AG09309 (cell line): ENCODE measurements at regions not wholly inside any gene's neighbourhood (a gene's known extent, or its start where the extent isn't known, plus 50 kb on each side); places are given as distances from the start of the nearest gene placed in this dataset.

Source experiments
- DNase-seq: peaks from one replicate; pipeline ENCODE4 v3.0.0-alpha.2; 2010; ENCODE audit warnings: low read depth
- H3K4me3 ChIP-seq: 2 replicates; pipeline ENCODE4 v1.5.1; 2011; ENCODE audit warnings: mild to moderate bottlenecking, low read depth, low read length, moderate library complexity; ENCODE audit not compliant: control insufficient read depth
- TF ChIP-seq, protein P1 (sequence below): IDR thresholded peaks from 2 replicates; pipeline ENCODE4 v1.5.1; 2011; ENCODE audit warnings: mild to moderate bottlenecking, low read depth, low read length, inconsistent platforms; ENCODE audit not compliant: insufficient read depth, control insufficient read depth; ENCODE audit errors: missing control alignments

DNA sequence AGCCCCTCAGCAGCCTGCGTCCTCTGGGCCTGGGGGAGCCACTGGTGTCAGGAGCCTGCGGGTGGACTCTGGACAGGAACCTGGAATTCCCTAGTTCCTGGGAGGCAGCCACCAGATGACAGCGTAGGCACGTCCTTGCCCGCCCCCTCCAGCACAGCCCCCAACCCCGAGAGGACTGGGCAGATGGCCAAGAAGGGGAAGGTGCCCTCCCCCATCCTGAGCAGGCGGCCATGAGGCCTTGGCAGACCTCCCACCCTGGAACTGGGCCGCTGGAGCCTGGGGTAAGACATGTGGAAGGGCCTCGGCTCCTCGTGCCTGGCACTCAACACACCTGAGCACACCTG, 60.4 kb upstream of the FBRSL1 start:
- TF ChIP-seq, protein P1, sequence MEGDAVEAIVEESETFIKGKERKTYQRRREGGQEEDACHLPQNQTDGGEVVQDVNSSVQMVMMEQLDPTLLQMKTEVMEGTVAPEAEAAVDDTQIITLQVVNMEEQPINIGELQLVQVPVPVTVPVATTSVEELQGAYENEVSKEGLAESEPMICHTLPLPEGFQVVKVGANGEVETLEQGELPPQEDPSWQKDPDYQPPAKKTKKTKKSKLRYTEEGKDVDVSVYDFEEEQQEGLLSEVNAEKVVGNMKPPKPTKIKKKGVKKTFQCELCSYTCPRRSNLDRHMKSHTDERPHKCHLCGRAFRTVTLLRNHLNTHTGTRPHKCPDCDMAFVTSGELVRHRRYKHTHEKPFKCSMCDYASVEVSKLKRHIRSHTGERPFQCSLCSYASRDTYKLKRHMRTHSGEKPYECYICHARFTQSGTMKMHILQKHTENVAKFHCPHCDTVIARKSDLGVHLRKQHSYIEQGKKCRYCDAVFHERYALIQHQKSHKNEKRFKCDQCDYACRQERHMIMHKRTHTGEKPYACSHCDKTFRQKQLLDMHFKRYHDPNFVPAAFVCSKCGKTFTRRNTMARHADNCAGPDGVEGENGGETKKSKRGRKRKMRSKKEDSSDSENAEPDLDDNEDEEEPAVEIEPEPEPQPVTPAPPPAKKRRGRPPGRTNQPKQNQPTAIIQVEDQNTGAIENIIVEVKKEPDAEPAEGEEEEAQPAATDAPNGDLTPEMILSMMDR, result no peak
- DNase-seq, result no peak
- no peak overlapping the region for H3K4me3 ChIP-seq

DNA sequence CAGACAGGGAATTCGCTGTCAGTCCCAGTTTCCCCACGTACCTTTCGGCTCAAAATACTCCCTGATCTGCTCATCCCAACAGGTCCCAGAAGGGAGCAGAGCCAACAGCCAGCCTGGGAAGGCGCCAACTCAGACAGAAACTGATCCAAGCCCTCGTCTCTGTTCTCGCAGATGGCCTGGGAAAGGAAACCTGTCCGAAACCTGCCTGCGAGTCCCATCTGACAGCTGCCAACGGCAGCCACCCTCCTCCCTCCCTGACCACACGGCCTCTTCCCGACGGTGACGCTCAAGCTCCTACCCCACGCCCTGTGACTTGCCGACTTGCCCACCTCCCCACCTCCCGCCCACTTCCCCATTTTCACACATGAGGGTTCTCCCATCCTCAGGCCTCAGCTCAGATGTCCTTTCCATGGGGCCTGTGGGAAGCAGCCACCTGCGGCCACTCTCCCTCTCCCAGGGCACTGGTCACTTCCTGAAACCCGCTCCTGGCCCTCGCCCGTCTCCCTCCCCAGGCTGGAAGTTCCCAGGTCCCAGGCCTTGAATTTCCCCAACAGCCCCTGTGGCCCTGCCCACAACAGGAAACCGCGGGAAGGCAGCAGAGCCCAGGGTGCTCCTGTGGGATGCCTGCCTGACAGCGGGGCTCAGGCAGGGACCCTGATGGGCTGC, 60.9 kb upstream of the FBRSL1 start:
- no peak for DNase-seq
- TF ChIP-seq, protein P1, result no peak

DNA sequence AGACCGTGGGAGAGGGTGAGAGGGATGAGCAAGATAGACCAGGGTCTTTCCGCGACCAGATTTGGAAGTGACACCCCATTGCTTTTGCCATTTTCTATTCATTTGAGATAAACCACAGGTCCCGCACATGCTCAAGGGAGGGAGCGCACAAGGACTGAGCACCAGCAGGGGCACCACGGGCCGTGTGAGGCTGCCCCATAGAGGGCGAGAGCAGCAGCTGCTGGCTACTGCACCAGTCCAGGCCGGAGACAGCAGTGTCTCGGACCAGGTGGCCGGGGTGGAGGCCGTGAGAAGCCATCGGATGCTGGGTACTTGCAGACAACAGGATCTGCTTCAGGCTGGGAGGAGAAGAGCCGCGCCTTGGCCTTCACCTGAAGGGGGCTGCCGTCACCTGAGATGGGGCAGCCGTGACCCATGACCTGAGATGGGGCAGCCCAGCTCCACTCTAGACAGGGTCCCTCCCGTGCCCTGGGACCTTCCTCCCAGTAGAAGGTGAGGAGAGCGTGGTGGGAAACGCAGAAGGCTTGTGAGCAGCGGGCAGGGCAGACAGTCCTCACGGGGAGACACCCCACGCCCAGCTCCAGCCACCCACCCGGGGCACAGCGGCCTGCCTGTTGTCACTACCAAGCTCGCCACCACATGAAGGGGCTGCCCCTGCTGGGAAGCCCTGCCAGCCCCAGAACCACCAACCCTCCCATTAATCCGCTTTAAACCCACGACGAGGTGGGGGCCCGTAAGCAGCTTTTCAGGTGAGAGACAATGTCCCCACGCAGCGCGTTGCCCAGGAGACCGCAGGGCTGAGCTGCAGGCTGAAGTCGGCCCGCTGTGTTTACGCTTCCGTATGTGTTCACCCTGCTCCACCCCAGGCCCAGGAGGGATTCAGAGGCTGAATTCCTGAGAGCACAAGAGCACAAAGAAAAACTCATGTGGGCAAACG, 61.7 kb upstream of the FBRSL1 start:
- TF ChIP-seq, protein P1, result no peak
- no peak overlapping the region for H3K4me3 ChIP-seq
- DNase-seq, result no peak

More for the DNA sequence above, 60.9 kb upstream of the FBRSL1 start:
- no peak overlapping the region for H3K4me3 ChIP-seq

DNA sequence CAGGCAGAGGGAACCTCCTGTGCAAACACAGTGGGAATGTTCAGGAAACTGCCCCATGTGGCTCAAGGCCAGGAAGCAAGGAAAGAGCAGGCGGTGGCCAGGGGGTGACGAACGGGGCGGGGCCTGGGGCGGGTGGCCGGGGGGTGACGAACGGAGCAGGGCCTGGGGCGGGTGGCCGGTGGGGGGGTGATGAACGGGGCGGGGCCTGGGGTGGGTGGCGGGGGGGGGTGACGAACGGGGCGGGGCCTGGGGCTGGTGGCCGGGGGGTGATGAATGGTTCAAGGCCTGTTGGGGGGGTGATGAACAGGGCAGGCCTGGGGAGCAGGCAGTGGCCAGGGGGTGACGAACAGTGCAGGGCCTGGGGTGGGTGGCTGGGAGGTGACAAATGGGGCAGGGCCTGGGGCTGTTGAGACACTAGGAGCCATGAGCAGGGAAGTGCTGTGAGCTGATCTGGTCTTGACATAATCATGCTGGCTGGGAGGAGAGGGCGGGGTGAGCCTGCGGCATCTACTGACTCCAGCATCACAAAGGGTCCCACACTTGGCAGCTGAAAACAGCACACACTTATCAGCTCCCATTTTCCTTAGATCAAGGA, 62.7 kb upstream of the FBRSL1 start:
- DNase-seq, result no peak
- TF ChIP-seq, protein P1, result no peak
- no peak overlapping the region for H3K4me3 ChIP-seq

DNA sequence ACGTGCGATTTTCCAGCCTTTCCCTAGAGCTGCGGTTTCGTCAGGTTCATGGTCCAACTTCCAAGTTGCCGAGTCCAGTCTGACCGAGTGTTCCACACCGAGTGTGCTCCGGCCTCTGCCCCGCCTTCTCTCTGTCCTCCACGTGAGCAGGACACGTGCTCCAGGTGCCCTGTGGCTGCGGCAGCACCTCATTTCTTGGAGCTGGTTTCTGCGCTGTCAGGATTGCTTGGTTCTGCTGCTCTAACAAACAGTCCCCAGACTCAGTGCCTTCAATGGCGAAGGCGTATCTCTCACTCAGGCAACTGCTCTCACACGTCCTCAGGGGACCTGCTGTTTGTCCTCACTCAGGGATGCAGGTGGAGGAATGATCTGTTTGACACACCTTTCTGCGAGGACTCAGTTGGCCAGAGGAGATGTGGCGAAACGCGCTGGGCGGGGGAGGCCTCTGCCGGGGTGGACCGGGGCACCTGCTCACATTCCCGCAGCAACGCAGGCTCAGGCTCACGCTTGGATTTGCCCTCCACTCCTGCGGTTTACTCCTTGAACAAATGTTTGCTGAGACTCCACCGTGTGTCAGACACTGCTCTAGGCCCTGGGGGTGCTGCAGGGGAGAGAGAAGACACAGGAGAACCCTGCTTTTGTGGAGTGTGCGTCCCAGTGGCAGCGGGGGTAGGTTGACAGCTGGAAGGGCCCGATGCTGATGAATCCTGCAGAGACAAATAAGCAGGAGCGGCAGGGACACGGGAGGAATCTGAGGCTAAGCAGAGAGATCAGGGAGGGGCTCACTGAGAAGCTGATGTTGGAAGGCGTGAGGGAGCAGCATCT, 63.4 kb upstream of the FBRSL1 start:
- no peak overlapping the region for H3K4me3 ChIP-seq
- TF ChIP-seq, protein P1, result no peak
- no peak for DNase-seq

DNA sequence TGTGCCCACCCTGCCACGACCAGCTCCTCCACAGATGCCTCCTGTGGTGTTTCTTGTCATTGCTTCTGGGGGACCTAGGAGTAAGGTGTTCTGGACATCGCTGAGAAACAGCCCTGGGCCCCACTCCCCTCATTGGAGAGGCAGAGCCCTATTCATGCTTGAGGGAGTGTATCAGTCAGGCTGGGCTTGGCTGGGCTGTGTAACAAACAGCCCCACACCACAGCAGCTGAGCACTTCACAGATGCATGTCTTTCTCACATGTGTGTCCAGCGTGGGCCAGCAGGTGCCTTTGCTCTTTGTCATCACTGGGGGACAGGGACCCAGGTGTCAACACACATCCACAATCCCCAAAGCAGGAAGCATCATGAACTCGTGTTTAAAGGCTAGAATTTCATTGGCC, 65.1 kb upstream of the FBRSL1 start:
- TF ChIP-seq, protein P1, result no peak
- no peak overlapping the region for H3K4me3 ChIP-seq
- DNase-seq, result no peak
